DMS53 (cell line): ENCODE measurements at regions not wholly inside any gene's neighbourhood (a gene's known extent, or its start where the extent isn't known, plus 50 kb on each side); places are given as distances from the start of the nearest gene placed in this dataset.

Experiments
- DNase-seq: peaks from one replicate; lab custom pipeline; 2025; lab: John Stamatoyannopoulos, UW

DNA sequence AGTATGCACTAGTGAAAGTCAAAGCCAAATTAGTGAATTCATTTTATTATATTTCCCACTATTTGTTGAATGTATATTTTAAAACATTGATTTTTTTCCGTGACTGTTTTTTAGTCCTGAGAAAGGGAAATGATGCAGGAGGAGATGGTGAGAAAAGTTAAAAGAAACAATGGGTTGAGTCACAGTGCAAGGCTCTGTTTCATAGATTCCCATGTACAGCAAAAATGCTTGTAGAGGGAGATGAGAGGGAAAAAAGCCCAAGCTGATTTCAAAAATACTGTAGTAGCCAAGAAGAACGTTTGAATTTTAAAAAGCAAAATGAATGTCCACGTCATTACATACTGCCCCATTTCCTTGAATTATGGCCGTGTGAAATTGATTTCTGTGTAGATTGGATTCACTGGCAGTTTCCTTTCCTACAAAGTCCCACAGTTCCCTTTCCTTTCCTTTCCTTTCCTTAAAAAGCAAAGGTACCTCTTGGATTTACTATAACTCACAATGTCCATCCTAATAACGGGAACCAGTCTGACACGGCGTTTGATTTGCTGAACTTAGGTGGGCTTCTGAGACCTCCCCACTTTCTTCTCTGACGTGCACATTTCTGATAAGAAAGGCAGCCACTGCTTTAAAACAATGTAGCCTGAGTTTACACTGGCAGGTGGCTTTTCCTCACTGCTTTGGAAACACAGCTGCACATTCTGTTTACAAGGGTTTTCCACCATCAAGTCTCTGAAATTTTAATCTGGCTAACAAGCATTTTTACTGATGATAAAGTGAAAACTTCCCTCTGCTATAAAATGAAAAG lies 63.7 kb downstream of the SPCS3 start:
- no peak for DNase-seq

DNA sequence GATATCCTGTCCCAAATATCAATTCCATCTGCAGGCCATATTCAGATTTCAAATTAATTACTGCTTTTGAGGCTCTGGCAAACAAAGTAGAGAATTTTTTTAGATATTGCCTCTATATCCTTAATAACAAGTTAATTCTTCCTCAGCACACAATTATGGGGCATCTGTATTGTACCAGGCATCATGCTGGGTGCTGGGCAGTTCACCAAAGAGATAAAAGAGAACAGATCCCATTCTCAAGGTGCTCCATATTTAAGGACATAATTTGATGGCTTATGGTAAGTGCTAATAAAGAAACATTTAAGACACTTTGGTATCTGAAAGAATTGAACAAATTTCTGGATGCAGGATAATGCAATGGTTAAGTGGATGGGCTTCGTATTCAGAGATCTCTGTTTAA lies 65.8 kb downstream of the SPCS3 start:
- no peak for DNase-seq

DNA sequence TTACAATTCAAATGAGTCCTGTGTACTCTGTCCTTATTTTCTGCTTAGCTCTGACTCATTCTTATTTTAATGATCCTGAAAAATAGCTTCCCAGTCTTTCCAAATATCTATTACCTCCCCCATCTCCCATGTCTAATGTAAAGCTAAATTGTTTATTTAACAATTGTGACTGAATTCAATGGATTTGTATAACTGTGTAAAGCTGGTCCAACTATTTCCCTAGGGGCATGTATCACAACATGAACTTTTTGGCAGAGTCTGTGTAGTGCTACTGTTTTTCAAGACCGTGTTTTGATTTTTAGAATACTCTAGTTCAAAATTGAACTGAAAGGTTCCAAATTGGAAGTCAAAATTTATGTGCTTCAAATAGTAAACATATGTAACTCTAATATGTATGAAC lies 67.8 kb downstream of the SPCS3 start:
- DNase-seq = no peak

DNA sequence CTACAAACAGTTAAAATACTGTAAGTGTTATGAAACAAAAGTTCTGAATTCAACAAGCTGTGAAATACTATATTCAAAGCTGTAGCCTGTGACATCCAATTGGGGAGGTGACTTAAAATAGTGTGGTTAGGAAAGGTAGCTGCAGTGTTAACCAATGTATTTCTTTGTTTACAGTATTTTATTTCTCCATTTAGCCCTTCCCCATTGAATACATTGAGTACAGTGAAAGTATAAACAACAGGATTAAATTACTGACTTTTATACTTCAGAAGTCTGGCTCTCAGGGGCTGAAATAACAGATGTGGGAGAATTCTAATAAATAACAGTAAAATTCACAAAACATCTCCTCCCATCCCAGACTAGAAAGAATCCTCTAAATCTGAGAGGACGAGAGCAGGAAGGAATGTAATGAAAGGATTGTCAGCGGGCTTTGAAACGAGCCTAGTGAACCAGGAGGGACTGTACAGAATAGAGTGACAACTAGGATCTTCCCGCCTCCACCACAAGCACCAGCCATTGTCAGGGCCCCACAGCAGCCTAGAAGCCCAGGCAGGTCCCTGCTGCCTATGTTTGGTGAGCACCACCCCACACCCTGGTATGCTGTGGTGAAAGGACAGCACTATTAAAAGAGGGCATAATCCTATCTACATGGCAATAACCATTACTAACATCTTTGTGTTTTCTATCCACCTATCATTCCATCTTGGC lies 73.7 kb downstream of the SPCS3 start:
- DNase-seq = no peak

DNA sequence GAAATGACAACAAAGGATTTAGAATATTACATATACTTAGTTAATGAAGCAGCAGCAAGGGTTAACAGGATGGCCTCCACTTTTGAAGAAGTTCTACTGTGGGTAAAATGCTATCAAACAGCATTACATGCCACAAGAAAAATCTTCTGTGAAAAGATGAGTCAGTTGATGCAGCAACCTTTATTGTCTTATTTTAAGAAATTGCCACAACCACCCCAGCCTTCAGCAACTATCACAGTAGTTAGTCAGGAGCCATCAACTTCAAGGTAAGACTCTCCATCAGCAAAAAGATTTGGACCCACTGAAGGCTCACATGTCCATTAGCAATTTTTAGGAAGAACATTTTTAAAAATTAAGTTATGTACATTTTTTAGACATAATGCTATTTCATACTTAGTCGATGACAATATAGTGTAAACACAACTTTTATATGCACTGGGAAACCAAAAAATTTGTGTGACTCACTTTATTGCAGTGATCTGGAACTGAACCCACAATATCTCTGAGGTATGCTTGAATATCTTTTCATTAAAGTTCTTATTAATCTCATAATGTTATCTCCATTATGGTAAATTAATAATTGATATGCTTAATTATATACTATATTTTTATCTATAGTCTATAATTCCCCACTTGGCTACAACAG lies 81.2 kb downstream of the SPCS3 start:
- DNase-seq = no peak

DNA sequence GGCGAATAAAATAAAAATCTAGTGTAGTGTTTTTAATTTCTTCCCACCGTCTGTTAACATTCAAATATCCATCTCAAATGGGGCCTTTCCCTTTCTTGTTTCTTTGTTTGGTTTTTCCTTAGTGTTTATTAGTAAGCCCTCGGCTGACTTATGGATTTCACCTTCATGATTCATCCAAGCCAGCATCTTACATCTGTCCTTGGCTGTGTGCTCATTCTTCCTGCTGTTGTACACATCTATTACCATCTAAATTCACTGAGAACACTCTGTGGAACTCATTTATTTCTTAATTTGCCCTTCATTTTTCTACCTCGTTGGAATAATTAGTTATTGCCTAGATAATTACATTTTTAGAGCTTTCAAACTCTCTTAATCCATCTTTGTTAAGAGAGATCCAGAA lies 84.9 kb downstream of the SPCS3 start:
- DNase-seq = no peak

DNA sequence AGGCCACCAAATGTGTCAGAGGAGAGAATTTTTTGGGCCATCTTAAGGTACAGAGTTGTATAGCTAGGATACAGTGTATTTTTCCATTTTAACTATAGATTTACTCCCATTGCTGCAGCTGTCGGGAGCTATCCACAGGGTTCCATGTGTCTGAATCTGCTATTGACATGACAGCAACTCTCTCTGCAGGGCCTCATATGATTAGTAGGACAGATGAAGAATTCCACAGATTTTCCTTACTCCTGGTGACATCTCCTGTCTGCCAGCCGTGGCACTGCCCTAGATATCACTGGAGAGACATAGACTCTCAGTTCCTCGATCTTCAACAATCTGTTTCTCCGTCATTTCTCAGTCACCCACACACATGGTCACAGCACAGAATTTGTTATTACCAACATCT lies 86.5 kb downstream of the SPCS3 start:
- DNase-seq = no peak

DNA sequence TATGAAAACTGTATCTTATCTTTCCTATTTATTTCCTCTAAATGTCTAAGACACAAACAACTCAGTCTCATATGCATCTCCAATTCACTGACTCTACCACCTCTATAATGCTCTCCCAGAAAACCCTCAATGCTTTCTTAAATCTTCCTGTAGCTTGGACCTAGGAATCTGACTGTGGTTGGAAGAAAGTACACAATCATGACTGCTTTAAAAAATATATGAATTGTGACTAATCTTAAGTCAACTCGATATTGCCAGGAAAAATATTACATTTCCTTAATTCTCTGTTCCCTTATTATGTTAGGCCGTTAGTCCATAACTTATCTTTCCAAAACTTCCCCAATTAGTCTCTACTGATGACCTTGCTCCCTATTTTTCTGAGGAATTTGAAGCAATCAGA lies 87.0 kb downstream of the SPCS3 start:
- no peak for DNase-seq

DNA sequence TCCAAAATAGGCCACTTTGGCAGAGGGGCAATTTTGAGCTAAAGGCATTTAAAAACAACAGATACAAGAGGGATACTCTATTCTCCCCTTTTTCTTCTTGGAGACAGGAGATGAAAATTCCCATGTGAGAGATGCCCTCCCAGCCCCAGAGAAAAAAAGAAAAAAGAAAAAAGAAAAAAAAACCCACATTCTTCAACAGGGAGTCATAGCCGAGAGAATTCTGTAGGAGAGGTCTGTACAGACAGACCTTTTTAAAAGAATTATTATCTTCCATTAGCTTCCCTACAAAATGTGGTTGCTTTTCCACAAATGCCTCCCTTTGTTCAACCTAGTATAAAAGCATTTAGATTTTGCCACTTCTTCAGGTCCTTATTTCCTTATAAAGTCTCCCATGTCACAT lies 89.9 kb downstream of the SPCS3 start:
- no peak for DNase-seq

DNA sequence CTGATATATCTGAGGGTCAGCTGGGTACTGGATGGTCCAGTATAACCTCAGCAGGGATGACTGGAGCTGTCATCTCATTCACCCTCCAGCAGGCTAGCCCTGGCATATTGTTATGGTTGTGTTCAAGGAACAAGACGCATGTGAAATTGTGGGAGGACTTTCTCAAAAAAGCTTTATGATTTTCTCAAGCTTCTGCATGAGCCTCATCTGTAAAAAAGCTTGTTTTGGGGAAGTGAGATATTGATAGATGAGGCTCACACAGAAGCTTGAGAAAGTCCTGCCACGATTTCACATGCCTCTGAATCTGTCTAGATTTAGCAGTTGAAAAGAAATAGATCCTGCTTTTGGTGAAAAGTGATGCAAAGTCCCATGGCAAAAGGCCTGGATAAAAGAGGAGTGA lies 93.4 kb downstream of the SPCS3 start:
- DNase-seq = no peak

DNA sequence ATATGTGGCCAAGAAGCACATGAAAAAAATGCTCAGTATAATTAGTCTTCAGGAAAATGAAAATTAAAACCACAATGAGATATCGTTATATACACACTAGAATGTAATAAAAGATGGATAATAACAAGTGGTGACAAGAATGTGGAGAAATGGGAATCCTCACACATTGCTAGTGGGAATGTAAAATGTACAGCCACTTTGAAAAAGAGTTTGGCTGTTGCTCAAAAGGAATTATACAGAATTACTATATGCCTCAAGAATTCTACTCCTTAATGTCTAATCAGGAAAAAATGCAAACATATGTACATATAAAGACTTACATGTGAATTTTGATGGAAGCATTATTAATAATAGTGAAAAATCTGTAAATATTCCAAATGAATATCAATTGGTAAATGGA lies 102.2 kb downstream of the SPCS3 start:
- no peak for DNase-seq

DNA sequence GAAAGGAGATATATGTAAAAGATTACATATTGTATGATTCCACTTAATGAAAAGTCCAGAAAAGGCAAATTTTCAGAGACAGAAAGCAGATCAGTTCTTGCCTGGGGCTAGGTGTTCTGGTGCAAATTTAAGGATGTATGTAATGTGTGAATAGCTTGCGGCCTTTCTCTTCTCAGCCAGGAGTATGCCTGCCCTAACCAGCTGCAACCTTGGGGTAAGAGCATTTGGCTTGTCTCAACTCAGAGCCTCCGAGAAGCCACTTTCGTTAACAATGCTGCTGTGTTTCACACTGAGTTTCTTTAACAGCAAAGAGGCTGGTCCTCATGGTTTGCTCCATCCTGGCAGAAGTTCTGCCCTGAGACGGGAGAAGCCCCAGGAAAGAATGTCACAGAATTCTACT lies 102.7 kb downstream of the SPCS3 start:
- no peak for DNase-seq

DNA sequence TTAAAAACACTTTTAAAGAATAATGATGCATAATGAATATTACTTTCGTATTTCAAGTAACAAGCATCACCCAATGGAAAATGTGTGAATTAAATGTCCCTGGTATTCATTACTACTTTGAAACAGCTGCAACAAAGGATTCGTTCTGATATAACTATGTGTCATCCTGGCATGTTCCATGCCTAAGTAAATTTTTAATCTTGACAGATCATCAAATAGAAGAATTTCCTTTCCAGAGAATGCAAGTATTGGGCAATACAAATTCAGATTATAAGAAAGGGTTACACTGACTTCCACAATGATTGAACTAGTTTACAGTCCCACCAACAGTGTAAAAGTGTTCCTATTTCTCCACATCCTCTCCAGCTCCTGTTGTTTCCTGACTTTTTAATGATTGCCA lies 105.3 kb downstream of the SPCS3 start:
- DNase-seq = no peak

DNA sequence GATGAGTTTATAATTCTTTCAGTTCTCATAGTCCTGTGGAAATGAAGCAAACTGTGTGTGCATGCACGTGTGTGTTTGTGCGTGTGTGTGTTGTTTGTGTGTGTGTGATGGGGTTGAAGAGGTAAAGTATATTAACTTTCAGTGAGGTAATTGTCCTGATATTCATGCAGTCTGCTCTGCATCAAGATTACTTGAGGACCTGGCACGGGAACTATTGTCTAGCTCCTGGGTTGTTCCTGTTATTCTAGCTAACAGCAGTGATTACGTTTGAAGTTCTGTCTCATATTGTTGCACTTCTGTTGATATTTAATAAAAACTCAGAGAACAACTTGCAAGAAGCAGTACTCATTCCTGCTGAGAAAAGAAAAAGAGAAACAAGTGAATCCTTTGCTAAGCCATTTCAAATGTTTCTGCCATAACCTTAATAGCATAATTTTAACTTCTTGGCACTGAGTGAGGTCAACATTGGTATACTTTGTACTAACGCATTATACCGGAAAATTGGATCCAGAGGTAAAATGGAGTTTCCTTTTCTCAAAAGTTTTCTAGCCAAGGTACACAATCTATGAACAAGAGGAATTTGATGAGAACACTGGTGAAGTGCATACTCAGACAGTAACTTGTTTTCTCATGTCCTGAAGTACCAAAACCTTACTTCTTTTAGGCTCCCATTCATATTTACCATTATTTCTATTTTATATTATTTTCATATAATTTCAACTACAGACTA lies 113.2 kb downstream of the SPCS3 start:
- no peak for DNase-seq

DNA sequence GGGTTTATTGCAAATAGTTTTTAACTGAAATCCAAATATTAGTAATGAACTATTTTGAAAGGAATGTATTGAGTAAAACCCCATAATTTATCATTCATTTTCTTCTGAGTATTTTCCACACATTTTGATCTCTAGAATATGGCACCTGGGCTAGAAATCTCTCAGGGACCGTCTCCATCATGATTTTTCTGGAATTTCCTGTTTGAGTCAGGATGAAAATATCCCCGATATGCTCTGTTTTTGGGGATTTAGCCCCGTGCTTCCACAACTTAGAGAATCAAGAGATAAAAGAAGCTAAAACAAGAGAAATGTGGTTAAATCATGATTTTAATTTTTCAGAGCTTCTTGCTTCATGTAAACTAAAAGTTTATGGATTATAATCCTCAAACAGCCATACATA lies 114.2 kb downstream of the SPCS3 start:
- DNase-seq = no peak

DNA sequence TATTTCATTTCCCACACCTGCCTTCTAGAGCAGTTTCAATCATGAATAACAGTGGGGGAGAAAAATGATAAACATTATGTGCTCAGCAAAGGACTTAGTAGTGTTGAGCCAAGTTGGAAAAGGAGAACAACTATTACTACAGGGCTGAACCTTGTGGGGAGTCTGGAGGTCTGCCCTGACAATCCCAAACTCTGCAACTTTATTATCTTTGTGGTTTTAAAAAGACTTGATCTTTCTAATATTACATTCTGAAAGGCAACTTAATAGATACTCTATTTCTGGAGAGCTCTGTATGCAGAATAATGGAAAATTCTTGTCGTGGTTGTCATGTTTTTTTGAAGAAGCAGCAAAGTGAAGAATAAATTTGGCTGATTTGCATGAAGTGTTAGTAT lies 116.1 kb downstream of the SPCS3 start:
- no peak for DNase-seq

DNA sequence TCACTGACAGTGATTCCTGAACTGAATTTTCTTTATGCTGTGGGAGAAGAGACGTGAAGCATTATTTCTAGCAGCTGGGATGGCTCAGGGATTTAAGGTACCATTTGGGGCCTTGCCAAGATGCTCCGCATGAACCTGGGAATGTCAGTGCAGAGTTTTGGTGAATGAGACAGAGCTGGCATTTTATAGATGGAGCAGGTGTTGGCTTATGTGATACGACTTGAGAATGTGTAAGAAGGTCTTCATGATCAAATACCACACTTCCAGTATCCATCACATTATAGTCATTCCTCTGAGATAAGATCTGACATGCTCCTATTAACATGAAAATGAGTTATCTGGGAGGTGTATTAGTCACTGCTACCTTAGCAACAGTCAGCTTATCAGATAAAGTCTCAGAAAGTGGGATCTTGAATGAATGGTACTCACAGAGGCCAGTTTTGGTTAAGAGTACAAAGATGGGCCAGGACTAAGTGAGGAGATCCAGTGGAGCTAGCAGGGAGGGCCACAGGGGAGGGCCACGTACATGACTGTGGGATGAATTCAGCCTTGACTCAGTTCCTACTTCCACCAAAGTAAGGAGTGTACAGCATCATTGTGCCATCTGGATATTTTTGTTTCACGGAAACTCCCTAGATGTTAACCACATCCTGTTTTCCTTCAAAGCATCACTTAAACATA lies 116.7 kb downstream of the SPCS3 start:
- DNase-seq = no peak

DNA sequence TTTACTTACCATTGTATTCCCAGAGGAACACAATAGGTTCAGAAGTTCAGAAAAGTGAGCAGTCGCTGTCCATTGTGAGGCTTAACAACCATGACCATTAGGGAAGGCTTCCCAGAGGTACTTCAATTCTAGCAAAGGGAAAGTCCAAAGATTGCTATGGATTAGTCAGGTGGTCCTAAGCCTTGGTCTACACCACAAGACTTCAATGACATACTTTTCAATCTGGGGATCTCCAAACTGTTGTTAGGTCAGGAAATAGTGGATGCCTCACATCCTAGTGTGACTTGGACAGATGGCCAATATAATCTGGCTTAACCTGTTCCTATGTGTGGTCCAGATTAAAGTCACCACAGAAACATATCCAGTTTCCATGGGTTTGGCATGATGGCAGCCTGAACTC lies 118.0 kb downstream of the SPCS3 start:
- DNase-seq = no peak

DNA sequence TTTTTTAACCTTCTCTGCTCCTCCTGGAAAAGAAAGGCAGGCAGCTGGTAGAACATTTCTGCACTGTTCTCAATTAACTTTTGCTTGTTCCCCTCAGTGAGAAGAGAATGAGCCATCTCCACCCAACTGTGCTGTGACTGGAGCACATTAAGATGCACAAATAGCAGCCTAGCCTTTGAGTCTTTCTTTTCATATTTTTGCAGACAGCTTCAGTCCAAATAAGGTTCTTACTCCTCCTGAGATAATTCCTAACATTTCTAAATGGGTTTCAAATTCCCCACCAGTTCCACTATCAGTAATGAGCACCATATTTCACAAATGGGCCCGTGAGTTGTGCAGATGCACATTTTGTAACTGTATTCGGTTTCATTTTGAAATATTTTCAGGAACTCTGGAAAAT lies 118.6 kb downstream of the SPCS3 start:
- DNase-seq = no peak

DNA sequence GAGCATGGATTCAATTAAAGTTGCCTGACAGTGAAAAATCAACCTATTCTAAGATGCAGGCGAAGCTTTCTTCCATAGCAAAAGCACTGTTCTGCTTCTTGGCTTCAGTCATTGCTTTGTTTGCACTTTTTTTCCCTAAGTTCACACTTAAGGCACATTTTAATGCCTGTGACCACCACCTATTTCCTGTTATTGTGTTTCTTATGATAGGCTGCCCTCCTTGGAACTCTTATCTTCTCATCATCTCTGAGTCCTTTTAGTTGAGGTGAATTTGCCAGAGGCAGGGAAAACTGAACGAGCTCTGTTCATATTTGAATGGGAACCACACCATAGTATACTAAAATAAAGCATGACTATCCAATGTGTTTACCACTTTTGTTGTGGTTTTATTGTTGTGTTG lies 119.8 kb downstream of the SPCS3 start:
- DNase-seq = no peak

DNA sequence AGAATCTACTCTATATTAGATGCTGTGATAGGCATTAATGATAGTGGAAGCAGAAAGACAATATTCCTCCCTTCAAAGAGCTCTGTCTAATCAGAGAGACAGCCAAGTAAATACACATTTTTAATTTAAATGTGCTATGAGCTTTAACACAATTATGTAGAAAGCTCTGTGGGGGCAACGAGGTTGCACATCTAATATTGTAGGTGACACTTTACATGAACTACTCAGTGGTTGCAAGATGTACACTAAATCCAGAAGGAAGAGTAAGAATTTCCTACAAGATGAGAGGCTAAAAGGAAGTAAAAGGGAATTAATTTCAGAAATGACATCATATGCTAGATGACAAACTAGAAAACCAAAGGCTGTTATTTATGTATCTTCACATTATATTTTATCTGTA lies 120.9 kb downstream of the SPCS3 start:
- no peak for DNase-seq

DNA sequence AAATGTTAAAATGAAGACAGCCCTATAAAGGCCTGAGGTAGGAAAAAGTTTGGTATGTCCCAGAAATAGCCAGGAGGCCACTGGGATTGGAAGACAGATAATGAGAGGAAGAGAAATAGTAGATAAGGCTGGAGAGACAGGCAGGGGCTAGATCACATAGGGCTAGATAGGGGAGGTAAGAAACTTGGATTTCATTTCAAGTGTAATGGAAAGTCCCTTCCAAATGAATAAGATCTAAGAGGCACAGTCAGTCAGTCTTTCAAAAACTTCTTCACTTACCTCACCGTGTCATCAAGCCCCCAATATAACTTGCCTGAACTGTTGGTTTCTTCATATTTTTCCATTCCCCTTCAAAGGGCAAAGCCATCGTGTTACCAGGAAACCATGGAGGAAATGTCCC lies 121.8 kb downstream of the SPCS3 start:
- DNase-seq = no peak
